HG03575 (cell line): ENCODE measurements at regions not wholly inside any gene's neighbourhood (a gene's known extent, or its start where the extent isn't known, plus 50 kb on each side); places are given as distances from the start of the nearest gene placed in this dataset.

Experiments used
- ATAC-seq: cut with Tn5 transposase; IDR thresholded peaks from one replicate; pipeline ENCODE4 v1.9.1; 2021; ENCODE audit not compliant: unreplicated experiment, insufficient number of reproducible peaks, low FRiP score; ENCODE audit errors: extremely low read depth

DNA sequence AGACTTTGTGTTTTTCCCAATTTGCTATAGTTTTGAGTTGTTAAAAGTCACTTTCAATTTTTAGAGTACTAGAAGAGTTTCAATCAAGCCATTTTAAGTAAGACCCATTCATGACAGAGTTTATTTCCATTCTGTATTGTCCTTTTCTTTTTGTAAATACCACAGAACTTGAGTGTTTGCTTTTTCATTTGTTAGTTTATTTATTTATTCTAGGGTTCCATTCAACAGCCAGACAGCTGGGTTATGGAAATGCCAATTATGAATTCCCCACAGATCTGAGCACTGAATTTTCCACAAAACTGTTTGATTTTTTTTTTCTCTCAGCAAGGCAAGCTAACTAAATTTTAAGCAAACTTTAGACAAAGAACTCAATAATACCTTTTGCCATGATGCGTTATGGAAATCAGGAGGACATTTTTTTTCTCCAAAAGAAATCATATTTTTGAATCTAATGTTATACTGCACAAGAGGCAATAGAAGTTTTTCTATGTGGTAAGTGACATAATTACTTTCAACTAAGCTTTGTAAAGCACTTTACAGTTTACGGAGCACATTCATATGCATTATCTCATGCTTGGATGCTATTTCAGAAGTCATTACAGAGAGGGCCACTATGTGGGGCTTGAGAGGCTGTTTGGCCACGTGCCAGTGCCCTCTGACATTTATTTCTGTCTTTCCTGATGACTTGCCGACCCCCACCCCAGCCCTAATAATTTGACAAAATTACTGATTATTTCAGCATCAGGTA lies 181.5 kb downstream of the VRK1 start:
- no peak for ATAC-seq

DNA sequence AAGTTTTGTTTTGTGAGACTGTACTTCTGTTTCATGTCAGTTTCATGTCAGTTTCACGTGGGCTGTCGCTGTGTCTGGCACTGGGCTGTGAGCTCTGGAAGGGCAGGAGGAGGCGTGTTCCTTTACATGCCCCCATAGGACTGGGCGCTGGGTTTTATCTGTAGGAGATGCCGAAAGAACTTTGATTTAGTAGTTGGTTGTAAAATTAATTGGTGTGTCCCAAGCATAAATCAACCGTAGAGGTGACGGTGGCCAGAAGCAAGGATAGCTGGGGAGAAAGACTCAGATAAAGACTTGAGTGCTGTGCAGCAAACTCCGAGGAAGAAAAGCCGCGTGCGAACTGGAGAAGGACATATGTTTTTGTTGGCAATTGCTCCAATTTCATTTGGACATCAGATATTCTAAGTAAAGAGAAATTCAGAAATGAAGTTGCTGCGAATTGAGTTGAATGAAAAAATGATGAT lies 182.5 kb downstream of the VRK1 start:
- no peak for ATAC-seq

DNA sequence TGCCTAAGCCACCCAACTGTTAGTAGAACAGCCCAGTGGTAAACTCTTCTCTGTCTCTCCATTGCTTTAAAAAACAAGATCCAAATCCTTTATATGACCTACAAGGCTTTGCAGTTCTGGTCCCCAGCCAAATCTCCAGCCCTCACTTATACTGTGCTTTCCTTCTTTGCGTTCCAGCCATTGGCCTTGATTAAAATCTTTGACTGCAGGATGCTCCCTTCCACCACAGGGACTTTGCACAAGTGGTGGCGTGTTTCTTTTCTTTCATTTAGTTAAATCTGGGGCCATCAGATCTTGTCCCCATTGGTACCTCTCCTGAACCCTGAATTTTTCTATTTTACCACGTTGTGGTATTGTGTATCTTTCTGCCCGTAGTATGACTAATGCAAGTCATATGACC lies 183.7 kb downstream of the VRK1 start:
- ATAC-seq = no peak

DNA sequence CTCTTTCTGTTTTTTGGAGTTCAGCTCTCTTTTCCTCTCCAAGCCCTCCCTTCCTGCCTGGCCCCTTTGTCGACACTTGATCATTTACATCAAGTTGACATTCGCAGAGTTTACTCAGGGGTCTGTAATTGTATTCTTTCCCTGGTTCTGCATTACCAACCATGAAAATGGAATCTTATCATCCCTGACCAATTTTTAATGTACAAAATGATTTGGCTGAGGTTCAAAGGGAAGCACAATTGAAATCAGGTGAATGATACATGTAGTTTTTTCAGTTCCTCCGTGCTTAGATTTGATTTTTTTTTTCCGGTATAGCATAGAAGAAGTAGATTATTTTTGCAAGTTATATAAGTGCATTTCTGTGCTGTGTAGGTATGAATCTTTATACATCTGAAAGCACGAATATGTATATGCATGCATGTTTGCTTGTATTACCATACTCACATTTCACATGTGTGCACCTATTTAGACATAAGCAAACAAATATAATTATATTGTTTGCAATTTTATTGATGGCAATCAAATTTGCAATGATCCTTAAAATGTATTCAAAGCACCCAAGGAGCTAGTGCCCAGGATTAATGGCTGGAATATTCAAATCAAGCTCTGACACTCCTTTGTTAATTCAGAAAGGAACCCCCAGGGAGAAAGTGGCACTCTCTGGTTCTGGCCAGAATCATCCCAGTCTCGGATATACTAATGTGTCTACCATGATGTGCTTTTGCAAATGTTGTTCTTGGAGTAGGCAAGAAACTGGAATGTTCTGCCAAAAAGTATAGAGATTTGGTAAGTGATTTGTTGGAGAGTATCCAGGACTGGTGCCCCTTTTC lies 189.3 kb downstream of the VRK1 start:
- ATAC-seq = no peak

DNA sequence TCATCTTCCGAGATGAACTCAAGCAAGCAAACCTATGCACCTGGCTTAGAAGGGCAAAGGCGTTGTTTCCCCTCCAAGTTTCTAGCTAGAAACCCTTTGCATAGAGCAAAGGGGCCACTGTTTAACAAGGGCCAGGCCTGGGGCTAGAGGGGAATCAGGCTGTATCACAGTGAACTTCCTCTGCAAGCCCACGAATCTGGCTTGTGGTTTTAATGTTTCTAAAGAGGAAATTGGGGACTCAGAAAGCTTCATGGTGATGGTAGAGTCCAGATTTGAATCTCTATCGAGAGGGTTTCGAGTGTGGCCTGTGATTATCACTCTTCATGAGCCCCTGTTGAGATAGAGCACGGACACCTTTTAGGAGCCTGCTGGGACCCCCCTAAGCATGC lies 189.9 kb downstream of the VRK1 start:
- no peak for ATAC-seq

DNA sequence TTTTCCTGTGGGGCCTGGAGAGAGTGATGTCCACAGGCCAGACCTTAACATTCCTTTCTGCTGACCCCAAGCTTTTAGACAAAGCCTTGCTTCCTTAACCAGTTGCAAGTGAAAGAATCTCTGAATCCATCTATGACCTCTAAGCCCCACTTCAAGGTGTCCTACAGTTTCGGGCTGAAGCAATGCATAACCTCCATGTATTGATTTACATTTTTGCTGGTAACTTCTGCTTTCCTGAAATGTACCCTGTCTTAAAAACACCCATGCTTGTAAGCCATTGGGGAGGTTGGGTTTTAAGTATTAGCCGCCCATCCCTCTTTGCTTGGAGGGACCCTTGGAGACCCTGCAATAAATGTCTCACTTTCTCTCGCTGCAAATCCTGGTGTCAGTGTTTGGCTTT lies 190.6 kb downstream of the VRK1 start:
- ATAC-seq = no peak

DNA sequence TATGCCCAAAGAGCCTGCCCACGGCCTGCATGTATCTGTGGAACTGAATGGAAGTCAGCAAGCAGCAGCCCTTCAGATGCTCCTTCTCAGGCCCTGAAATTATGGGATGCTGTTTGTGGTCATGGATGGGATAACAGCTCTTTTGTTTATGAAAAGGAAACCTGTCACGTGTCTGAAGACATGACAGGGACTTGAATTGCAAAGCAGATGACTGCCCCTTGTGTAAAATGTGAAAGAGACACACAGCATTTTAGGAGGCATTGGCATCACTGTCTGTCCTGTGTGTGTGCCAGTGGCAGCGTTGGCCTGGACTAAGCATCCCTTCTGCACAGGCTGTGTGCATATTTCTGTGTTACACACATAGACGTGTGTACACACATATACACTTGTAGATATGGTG lies 192.1 kb downstream of the VRK1 start:
- no peak for ATAC-seq

DNA sequence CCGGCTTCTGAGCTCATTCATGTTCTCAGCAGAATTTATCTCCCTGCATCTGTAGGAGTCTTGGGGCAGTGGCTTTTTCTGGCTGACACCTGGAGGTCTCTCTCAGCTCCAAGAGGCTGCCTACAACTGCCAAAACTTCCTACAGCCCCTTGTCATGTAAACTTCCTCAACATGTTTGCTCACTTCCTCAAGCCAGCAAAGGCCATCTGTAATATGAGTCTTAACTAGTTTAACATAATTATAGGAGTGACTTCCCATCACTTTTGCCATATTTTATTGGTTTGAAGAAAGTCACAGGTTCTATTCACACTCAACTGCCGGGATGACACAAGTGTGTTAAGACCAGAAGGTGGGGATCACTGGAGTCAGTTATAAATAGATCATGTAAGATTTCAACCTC lies 194.0 kb downstream of the VRK1 start:
- no peak for ATAC-seq

DNA sequence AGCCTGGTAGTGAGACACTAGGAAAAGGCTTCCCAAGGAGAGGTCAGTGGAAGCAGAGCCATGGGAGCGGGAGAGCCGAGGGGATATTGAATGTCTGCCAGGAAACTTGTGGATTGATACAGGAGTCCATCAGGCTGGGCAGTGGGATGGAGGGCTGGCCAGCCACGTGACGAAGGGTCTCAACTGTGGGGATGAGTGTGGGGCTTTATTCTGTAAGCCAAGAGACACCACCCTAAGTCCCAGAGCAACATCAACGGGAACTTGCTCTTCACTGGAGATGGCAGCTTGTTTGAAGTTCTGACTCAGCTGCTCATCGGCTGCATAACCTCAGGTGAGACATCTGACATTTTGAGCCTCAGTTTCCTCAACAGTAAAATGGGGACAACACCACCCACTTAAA lies 197.8 kb downstream of the VRK1 start:
- no peak for ATAC-seq

DNA sequence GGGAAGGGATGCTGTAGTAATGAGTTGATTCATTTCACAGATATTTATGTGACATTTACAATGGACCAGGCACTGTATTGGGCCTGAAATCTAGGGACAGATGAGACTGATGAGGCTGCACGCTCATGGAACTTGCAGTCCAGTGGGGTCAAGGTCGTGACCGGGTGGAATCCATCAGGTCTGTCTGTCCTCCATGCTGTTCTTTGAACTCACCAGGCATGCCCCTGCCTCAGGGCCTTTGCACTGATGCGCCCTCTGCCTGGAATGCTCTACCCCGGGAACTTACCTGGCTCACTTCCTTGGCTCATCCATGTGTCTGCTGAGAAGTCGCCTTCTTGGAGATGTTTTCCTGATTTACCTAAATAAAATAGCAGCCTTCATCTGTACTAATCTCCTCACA lies 200.1 kb downstream of the VRK1 start:
- ATAC-seq = no peak

DNA sequence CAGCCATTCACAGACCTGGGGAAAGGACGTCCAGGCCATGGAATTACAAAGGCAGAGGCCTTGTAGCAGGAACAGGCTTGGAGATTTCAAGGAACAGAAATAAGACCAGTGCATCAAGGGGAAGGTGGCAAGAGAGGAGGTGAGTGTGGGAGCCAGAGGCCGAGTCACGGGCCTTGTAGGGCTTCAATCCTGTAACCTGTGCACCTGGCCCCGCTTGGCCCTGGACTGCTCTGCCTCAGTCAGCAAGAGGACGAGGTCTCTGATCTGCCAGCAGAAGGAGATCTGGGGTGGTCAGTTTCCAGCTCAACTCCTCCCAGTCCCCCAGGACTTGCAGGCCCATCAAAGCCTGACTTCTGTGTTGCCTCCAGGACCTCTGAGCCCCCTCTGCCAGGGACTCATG lies 200.8 kb downstream of the VRK1 start:
- ATAC-seq = no peak

DNA sequence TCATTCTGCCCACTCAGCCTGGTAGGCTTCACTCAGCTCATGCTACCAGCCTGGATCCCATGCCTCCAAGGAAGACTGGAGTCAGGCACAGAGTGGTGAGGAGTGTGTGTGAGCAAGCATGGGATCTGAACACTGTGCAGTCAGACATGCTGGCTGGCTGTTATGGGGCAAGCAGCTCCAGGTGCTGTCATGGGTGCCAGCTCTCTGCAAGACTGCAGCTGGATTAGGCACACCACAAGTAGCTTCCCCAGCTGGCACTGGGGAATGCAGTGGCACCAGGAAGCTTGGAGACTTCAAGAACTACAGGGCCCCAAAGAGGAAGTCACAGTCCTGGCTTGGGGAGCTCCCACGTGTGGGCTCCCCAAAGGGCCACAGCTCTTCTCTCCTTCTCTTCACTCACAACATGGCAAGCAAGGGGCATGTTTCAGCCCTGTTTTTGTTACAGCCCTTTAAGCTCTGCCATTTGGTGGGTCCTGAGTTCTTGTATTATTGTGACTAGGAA lies 202.5 kb downstream of the VRK1 start:
- ATAC-seq = no peak

DNA sequence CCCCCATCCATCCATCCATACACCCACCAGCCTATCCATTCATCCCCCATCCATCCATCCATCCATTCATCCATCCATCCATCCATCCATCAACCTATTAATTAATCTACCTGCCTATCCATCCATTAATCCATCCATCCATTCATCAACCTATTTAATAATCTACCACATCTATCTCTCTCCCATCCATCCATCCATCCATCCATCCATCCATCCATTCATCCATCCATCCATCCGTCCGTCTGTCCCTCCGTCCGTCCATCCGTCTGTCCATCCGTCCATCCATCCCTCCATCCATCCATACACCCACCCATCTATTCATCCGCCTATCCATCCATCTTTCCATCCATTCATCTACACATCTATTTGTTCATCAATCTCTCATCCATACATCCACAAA lies 205.3 kb downstream of the VRK1 start:
- no peak for ATAC-seq

DNA sequence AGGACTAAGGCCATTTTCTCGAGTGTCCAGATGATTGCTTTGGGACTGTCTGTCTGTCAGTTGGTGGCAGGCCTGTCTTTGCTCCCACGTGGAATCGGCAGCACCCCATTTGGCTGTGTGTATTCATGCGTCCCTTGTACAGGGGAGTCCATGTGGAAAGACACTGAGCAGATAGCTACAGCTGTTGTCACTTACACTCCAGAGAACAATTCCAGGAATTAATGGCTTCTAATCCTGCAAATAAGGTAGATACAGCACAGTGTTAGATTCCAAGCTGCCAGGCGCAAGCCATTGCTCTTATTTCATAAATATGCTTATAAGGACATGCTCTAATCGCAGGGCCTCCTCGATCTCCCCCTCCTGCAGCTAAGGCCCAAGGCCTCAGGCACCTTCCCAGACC lies 208.8 kb downstream of the VRK1 start:
- ATAC-seq = no peak

DNA sequence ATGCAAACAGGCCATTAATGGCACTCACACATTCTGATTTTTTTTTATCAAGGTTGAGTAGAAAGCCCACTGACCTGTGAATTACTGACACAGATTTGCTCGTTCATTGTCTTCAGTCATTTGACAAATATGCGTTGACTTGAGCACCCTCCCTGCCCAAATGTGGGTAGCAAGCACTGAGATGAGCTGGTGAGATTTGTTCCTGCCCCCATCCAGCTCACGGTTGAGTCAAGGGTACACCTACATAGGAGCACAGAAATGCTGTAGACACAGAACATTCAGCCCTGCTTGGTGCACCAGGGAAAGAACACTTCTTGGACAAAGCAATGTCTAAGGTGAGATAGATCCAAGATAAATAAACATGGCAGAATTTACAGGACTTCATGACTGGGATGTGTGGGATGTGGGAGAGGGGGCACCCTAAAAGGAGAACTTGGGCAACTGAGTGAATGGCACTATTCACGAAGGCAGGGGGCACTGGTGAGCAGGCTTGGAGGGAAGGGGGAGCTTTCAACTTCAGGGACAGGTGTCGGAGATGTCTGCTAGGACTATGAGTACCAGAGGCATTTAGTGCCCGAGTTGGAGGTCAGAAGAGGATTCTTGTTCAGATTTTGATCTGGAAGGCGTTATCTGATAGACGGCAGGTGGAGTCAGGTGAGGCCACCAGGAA lies 213.4 kb downstream of the VRK1 start:
- no peak for ATAC-seq

DNA sequence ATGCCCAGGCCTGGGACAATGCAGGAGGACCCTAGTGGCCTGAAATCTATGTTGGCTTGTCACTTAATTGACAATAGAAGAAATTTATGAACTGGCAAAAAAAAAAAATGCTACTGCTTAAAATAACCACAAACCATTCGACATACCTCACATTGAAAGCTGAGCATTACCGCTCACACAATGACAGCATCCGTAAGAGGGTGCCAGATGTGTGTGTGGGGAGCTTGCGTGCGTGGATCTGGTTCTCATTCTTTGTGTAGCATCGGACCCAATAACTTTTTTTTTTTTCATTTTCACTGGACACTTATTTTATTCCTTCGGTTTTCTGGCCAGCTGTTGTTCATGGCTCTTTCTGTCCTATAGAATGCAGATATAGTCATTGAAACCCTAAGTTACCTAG lies 216.7 kb downstream of the VRK1 start:
- no peak for ATAC-seq

DNA sequence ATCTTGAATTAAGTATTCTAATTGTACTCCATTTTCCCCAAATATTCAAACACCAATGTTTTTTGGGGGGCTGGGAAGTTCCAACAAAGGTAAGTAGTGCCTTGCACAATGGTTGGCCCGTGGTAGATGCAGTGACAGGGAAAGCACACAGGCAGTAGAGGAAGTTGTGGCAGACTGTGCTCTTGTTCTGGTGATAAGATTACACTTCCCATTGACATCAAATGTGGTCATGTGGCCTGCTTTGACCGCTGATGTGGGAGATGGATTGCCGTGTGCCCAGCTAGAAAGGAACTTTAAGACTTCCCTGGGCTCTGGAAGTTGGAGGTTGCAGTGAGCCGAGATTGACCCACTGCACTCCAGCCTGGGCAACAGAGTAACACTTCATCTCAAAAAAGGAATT lies 223.8 kb downstream of the VRK1 start:
- ATAC-seq = no peak

DNA sequence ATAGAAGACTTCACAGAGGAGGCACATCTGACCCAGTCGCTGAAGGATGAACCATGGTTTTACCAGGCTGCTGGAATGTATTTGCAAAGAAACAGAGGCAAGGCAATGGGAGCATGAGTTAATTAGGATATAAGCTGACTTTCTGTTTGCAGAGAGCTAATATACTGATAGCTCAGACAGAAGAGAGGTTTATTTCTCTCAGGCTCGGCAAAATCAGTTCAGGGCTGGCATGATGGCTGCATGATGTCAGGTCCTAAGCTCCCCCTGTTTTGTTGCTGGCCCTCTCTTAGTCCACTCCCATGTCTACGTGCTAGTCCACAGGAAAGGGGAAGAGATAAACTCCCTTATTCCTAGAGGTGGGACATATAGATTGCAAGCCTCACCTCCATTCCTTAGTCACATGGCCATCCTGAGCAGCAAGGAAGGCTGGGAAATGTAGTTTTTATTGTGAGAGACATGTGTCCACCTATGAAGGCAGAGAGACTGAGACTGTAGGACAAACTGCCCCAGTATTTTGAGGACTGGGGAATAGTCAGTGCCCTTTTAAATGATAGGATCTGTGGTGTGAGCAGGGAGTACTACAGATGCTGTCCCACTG lies 224.5 kb downstream of the VRK1 start:
- ATAC-seq = no peak

DNA sequence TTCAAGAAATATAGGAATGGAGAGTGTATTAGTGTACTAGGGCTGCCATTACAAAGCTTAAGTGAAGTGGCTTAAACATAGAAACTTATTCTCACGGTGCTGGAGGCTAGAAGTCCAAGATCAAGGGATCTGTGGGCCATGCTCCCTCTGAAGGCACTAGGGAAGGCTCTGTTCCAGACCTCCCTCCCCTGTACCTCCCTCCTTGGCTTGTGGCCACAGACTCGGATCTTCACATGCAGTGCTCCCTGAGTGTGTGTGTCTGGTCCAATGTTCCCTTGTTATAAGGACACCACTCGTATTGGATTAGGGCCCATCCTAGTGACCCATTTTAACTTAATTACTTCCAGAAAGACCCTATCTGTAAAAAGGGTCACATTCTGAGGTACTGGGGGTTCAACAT lies 225.6 kb downstream of the VRK1 start:
- no peak for ATAC-seq
